GM12878 (cell line): ENCODE measurements at regions not wholly inside any gene's neighbourhood (a gene's known extent, or its start where the extent isn't known, plus 50 kb on each side); places are given as distances from the start of the nearest gene placed in this dataset.

Source experiments
- ATAC-seq: fragments of 200-7000 bp; cut with Tn5 transposase; 3 replicates; pipeline ENCODE4 v1.9.1; 2020; ENCODE audit warnings: mild to moderate bottlenecking, moderate library complexity
- BruUV-seq: library from RNA; stranded (reverse); fragments of 400-500 nt; replicated peaks from 2 replicates; lab custom pipeline; 2021; lab: Mats Ljungman, UMichigan
- CTCF ChIA-PET: fragments of 300-600 bp; sonication (Branson Sonifier 250); formaldehyde crosslinking; extraction: SDS; loops from one replicate; lab custom pipeline; 2021; ENCODE audit warnings: inconsistent platforms; lab: Yijun Ruan, JAX
- POLR2A ChIA-PET: fragments of 350-600 bp; formaldehyde crosslinking; extraction: SDS; loops from one replicate; lab custom pipeline; 2021; ENCODE audit warnings: inconsistent platforms; lab: Charles Lee
- RAD21 ChIA-PET: fragments of 300-600 bp; sonication (Branson Sonifier 250); formaldehyde crosslinking; loops from one replicate; lab custom pipeline; 2023; ENCODE audit warnings: antibody characterized with exemption; ENCODE audit not compliant: unreplicated experiment; lab: Charles Lee
- SMC1A ChIA-PET: fragments of 300-600 bp; sonication (Branson Sonifier 250); formaldehyde crosslinking; loops from one replicate; lab custom pipeline; 2023; ENCODE audit not compliant: unreplicated experiment, uncharacterized antibody; lab: Charles Lee
- DNase-seq: peaks from one replicate; pipeline ENCODE4 v3.0.0-alpha.2; 2011; ENCODE audit warnings: low read depth, low spot score
- FAIRE-seq: peaks from 3 replicates; lab custom pipeline; 2011; peaks lifted over from hg19 to GRCh38; lab: Jason Lieb, UNC
- H2AFZ ChIP-seq: 2 replicates; pipeline ENCODE4 v1.6.0; 2011; ENCODE audit warnings: low read depth, low read length, control low read depth; ENCODE audit not compliant: control insufficient read depth
- H3K27ac ChIP-seq: 2 replicates; pipeline ENCODE4 v1.5.1; 2011; ENCODE audit warnings: control low read depth; ENCODE audit not compliant: control insufficient read depth, insufficient read depth
- H3K27me3 ChIP-seq, 2 experiments: replicated peaks in 1 of 2; 2 replicates each; pipeline versions ENCODE4 v1.6.0 to v1.6.1; 2011; ENCODE audit warnings: low read length in 1 of 2; ENCODE audit not compliant: control insufficient read depth in 2 of 2, insufficient read depth in 2 of 2
- H3K36me3 ChIP-seq, 2 experiments: 2 replicates each; pipeline ENCODE4 v1.5.1; 2011; ENCODE audit warnings: low read length in 1 of 2; ENCODE audit not compliant: control insufficient read depth in 2 of 2, insufficient read depth in 2 of 2
- H3K4me1 ChIP-seq: 2 replicates; pipeline ENCODE4 v1.6.1; 2011; ENCODE audit warnings: mild to moderate bottlenecking, low read length, moderate library complexity, mixed read lengths; ENCODE audit not compliant: control insufficient read depth, insufficient read depth
- H3K4me2 ChIP-seq: 2 replicates; pipeline ENCODE4 v1.6.0; 2011; ENCODE audit warnings: control low read depth; ENCODE audit not compliant: control insufficient read depth, insufficient read depth
- H3K4me3 ChIP-seq: fragments of 200-600 bp; sonication (generic); 2 replicates; pipeline ENCODE4 v1.5.1; 2016
- H3K79me2 ChIP-seq: 2 replicates; pipeline ENCODE4 v1.6.0; 2011; ENCODE audit warnings: low read length; ENCODE audit not compliant: control insufficient read depth, insufficient read depth
- H3K9ac ChIP-seq: 2 replicates; pipeline ENCODE4 v1.8.0; 2011; ENCODE audit warnings: low read length, control low read depth, mixed read lengths; ENCODE audit not compliant: control insufficient read depth, insufficient read depth
- H3K9me3 ChIP-seq: replicated peaks from 3 replicates; pipeline ENCODE4 v1.5.1; 2011; ENCODE audit warnings: mild to moderate bottlenecking, low read length; ENCODE audit not compliant: control insufficient read depth, insufficient read depth
- H4K20me1 ChIP-seq: 2 replicates; pipeline ENCODE4 v1.6.0; 2011; ENCODE audit not compliant: control insufficient read depth, insufficient read depth
- BCLAF1 ChIP-seq: fragments of 450-650 bp; IDR thresholded peaks from 2 replicates; pipeline ENCODE4 v1.6.1; 2017; ENCODE audit warnings: antibody characterized with exemption, mild to moderate bottlenecking, moderate library complexity
- CEBPB ChIP-seq, 2 experiments: fragments of 150-350 bp in 1 of 2; IDR thresholded peaks; 2 replicates each; pipeline ENCODE4 v1.6.1; 2012 to 2014; ENCODE audit warnings: low read depth in 2 of 2, low read length in 2 of 2, borderline replicate concordance in 1 of 2, inconsistent platforms in 1 of 2
- MTA3 ChIP-seq: IDR thresholded peaks from 2 replicates; pipeline ENCODE4 v1.6.1; 2012; ENCODE audit warnings: low read length, inconsistent platforms, borderline replicate concordance
- TAF1 ChIP-seq: IDR thresholded peaks from 2 replicates; pipeline ENCODE4 v1.6.1; 2011; ENCODE audit warnings: mild to moderate bottlenecking, low read depth, low read length, borderline replicate concordance
- TARDBP ChIP-seq: IDR thresholded peaks from 2 replicates; pipeline ENCODE4 v1.6.1; 2016; ENCODE audit warnings: borderline replicate concordance
- USF2 ChIP-seq: IDR thresholded peaks from 2 replicates; pipeline ENCODE4 v1.6.1; 2011; ENCODE audit warnings: low read depth, low read length, improper control_type of control experiment, borderline replicate concordance
- WGBS: methylation state at CpG from one replicate; pipeline ENCODE4 v1.1.6; 2016; ENCODE audit warnings: low lambda C conversion rate; ENCODE audit not compliant: insufficient replicate concordance, insufficient coverage; ENCODE audit errors: missing lambda C conversion rate; 5-methylcytosine and 5-hydroxymethylcytosine counted together
- in situ Hi-C: fragments of 300-500 bp; cut with MboI; formaldehyde crosslinking; loops from 9 replicates; pipeline ENCODE4 v1.14.3; 2018; ENCODE audit warnings: mixed read lengths
- intact Hi-C: fragments of 100-400 bp; cut with micrococcal nuclease; formaldehyde crosslinking; loops from one replicate; pipeline ENCODE4 v1.14.2; 2022; ENCODE audit not compliant: unreplicated experiment
- TF ChIP-seq, protein P1 (sequence below): IDR thresholded peaks from 2 replicates; pipeline ENCODE4 v1.6.1; 2011; ENCODE audit warnings: borderline replicate concordance, low read depth, mild to moderate bottlenecking, moderate library complexity, low read length; ENCODE audit not compliant: insufficient read depth, poor library complexity, severe bottlenecking

- no peak for FAIRE-seq
- no peaks in the 10 kb centered on the region for H4K20me1 ChIP-seq
- RAD21 ChIA-PET, result no interaction called here
These were observed 851.3 kb downstream of the TFAP2A start for GRCh38 chr6:9563568-9563967.

More at GRCh38 chr6:9563568-9563967, 851.3 kb downstream of the TFAP2A start:
- no peak overlapping the region for H3K9ac ChIP-seq
- H3K4me2 ChIP-seq, result no peak overlapping the region
- in situ Hi-C loops (no loop called here), intact Hi-C loops (no loop called here)
- SMC1A ChIA-PET, result no interaction called here
- H3K36me3 ChIP-seq, result no peaks in the 10 kb centered on the region
- no TSS peak for BruUV-seq
- POLR2A ChIA-PET, result no interaction called here
- H3K4me1 ChIP-seq, result no peaks in the 10 kb centered on the region
- no peaks in the 10 kb centered on the region for H3K9me3 ChIP-seq
- TF ChIP-seq BCLAF1 (no peak), MTA3 (no peak), TAF1 (no peak), CEBPB (IDR thresholded peaks at IDR 0.05; ENCODE audit: borderline replicate concordance in 1 of 2, low read depth in 2 of 2, low read length in 2 of 2) (no peak), TARDBP (no peak), USF2 (no peak)
- TF ChIP-seq, protein P1, sequence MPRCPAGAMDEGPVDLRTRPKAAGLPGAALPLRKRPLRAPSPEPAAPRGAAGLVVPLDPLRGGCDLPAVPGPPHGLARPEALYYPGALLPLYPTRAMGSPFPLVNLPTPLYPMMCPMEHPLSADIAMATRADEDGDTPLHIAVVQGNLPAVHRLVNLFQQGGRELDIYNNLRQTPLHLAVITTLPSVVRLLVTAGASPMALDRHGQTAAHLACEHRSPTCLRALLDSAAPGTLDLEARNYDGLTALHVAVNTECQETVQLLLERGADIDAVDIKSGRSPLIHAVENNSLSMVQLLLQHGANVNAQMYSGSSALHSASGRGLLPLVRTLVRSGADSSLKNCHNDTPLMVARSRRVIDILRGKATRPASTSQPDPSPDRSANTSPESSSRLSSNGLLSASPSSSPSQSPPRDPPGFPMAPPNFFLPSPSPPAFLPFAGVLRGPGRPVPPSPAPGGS, result no peak
- ATAC-seq, result no peak
- 0% methylated on average over 1 of the region's 1 CpG for WGBS
- H3K27ac ChIP-seq, result no peak overlapping the region
- no peaks in the 10 kb centered on the region for H3K27me3 ChIP-seq
- CTCF ChIA-PET, result interaction anchor here (1.0 kb wide), 1 partner anchor 43 kb away, joined by 3 read pairs; no protein-coding TSS in a partner anchor
- DNase-seq, result no peak
- no peak overlapping the region for H2AFZ ChIP-seq
- no peaks in the 10 kb centered on the region for H3K79me2 ChIP-seq
- no peak overlapping the region for H3K4me3 ChIP-seq
